GF-D8 (cell line): ENCODE measurements at regions not wholly inside any gene's neighbourhood (a gene's known extent, or its start where the extent isn't known, plus 50 kb on each side); places are given as distances from the start of the nearest gene placed in this dataset.
"Not testable (repeated sequence)": the region's sequence is repeated elsewhere in the genome, so short reads cannot be mapped to it uniquely, and the experiment has no call there.

ENCODE experiments used
- DNase-seq: peaks from one replicate; lab custom pipeline; 2025; lab: John Stamatoyannopoulos, UW

- DNase-seq = no peak
Measured at GRCh38 chr17:51387986-51388385, 127.6 kb downstream of the UTP18 start.

- no peak for DNase-seq
Measured at GRCh38 chr17:51389875-51390274, 129.5 kb downstream of the UTP18 start.

- DNase-seq = no peak
Measured at GRCh38 chr17:51391982-51392654, 131.8 kb downstream of the UTP18 start.

- DNase-seq = no peak
Measured at GRCh38 chr17:51395621-51396020, 135.3 kb downstream of the UTP18 start.

GRCh38 chr17:51397361-51398127 is 137.2 kb downstream of the UTP18 start:
- DNase-seq = no peak

GRCh38 chr17:51398128-51398525 is 137.8 kb downstream of the UTP18 start:
- DNase-seq = no peak

GRCh38 chr17:51398687-51399086 is 138.3 kb downstream of the UTP18 start:
- DNase-seq = no peak

GRCh38 chr17:51401279-51401678 is 140.9 kb downstream of the UTP18 start:
- DNase-seq = no peak

GRCh38 chr17:51402899-51403298 is 142.6 kb downstream of the UTP18 start:
- no peak for DNase-seq

GRCh38 chr17:51407576-51407975 is 147.2 kb downstream of the UTP18 start:
- no peak for DNase-seq

- DNase-seq = no peak
Measured at GRCh38 chr17:51419476-51419875, 159.1 kb downstream of the UTP18 start.

GRCh38 chr17:51421525-51421924 is 161.2 kb downstream of the UTP18 start:
- no peak for DNase-seq

GRCh38 chr17:51422634-51423033 is 162.3 kb downstream of the UTP18 start:
- no peak for DNase-seq

GRCh38 chr17:51423421-51424160 is 163.2 kb downstream of the UTP18 start:
- DNase-seq = no peak

GRCh38 chr17:51425773-51426172 is 165.4 kb downstream of the UTP18 start:
- DNase-seq = no peak

GRCh38 chr17:51427323-51427811 is 167.0 kb downstream of the UTP18 start:
- no peak for DNase-seq

- no peak for DNase-seq
Measured at GRCh38 chr17:51427856-51428255, 167.5 kb downstream of the UTP18 start.

GRCh38 chr17:51428668-51429495 is 168.5 kb downstream of the UTP18 start:
- no peak for DNase-seq

- not testable (repeated sequence) for DNase-seq
Measured at GRCh38 chr17:51429938-51430337, 169.6 kb downstream of the UTP18 start.

- no peak for DNase-seq
Measured at GRCh38 chr17:51430591-51430990, 170.2 kb downstream of the UTP18 start.

GRCh38 chr17:51434434-51435170 is 174.3 kb downstream of the UTP18 start:
- DNase-seq = peak; percentile 15
